A549 (cell line): ENCODE measurements at regions not wholly inside any gene's neighbourhood (a gene's known extent, or its start where the extent isn't known, plus 50 kb on each side); places are given as distances from the start of the nearest gene placed in this dataset.

ENCODE experiments used
- BHLHE40 ChIP-seq: IDR thresholded peaks from 2 replicates; pipeline ENCODE4 v1.6.1; 2012; ENCODE audit warnings: low read depth, low read length, inconsistent platforms
- CHD2 ChIP-seq: fragments of 150-350 bp; IDR thresholded peaks from 2 replicates; pipeline ENCODE4 v1.6.1; 2014; ENCODE audit warnings: low read length; ENCODE audit not compliant: partially characterized antibody
- CHD4 ChIP-seq: fragments of 200-600 bp; sonication (generic); IDR thresholded peaks from 2 replicates; pipeline ENCODE4 v1.6.1; 2016; ENCODE audit warnings: antibody characterized with exemption, mild to moderate bottlenecking, borderline replicate concordance
- HOXA7 ChIP-seq: fragments of 250-450 bp; sonication (Bioruptor Pico); IDR thresholded peaks from 2 replicates; pipeline ENCODE4 v1.5.0; 2020; ENCODE audit warnings: mild to moderate bottlenecking, moderate library complexity
- MAFK ChIP-seq: fragments of 450-650 bp; IDR thresholded peaks from 2 replicates; pipeline ENCODE4 v1.6.1; 2014; ENCODE audit not compliant: partially characterized antibody
- POLR2A ChIP-seq: IDR thresholded peaks from 2 replicates; pipeline ENCODE4 v1.6.1; 2012; ENCODE audit warnings: mild to moderate bottlenecking, low read length
- RFX5 ChIP-seq: fragments of 450-650 bp; IDR thresholded peaks from 2 replicates; pipeline ENCODE4 v1.7.1; 2014; ENCODE audit warnings: antibody characterized with exemption, mild to moderate bottlenecking, moderate library complexity
- SMC3 ChIP-seq: fragments of >200 bp; sonication (Bioruptor Twin); formaldehyde crosslinking; IDR thresholded peaks from 3 replicates; pipeline ENCODE4 v1.6.1; 2018; ENCODE audit warnings: inconsistent platforms
- ZFP36 ChIP-seq: fragments of 450-650 bp; IDR thresholded peaks from 2 replicates; pipeline ENCODE4 v1.6.1; 2014; ENCODE audit warnings: borderline replicate concordance; ENCODE audit not compliant: partially characterized antibody
- TF ChIP-seq, protein P1 (sequence below): fragments of 200-600 bp; sonication (generic); IDR thresholded peaks from 2 replicates; pipeline ENCODE4 v1.6.1; 2016; ENCODE audit warnings: antibody characterized with exemption, mild to moderate bottlenecking, moderate library complexity
- TF ChIP-seq, protein P2 (sequence below): fragments of >200 bp; sonication (Bioruptor Twin); formaldehyde crosslinking; IDR thresholded peaks from 3 replicates; pipeline ENCODE4 v1.5.1; 2016
- TF ChIP-seq, protein P3 (sequence below): fragments of 450-650 bp; IDR thresholded peaks from 2 replicates; pipeline ENCODE4 v1.6.1; 2014; ENCODE audit warnings: antibody characterized with exemption

DNA sequence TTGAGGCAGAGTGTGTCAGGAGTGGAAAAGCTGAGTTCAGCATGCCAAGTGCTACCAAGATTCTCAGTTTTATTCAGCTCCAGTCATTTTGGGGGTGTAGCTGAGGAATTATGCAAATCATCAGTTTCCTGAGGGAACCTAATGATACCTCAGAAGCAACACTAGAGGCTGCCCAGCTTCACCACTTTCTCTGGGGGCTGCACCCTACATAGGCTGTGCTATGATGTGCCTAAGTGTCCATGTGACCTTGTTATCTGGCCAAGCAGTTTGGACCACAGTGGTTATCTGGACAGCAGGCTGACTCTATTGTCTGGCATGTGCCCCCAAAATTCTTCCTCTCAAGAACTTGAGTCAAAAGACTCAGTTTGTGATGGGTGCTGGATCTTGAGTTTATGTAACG lies 374.6 kb upstream of the SYNCRIP start:
- TF ChIP-seq HOXA7 (CRISPR knock-in tag): no peak
- TF ChIP-seq POLR2A: no peak
- TF ChIP-seq CHD4: no peak
- TF ChIP-seq MAFK: no peak
- TF ChIP-seq CHD2: no peak
- TF ChIP-seq, protein P1, sequence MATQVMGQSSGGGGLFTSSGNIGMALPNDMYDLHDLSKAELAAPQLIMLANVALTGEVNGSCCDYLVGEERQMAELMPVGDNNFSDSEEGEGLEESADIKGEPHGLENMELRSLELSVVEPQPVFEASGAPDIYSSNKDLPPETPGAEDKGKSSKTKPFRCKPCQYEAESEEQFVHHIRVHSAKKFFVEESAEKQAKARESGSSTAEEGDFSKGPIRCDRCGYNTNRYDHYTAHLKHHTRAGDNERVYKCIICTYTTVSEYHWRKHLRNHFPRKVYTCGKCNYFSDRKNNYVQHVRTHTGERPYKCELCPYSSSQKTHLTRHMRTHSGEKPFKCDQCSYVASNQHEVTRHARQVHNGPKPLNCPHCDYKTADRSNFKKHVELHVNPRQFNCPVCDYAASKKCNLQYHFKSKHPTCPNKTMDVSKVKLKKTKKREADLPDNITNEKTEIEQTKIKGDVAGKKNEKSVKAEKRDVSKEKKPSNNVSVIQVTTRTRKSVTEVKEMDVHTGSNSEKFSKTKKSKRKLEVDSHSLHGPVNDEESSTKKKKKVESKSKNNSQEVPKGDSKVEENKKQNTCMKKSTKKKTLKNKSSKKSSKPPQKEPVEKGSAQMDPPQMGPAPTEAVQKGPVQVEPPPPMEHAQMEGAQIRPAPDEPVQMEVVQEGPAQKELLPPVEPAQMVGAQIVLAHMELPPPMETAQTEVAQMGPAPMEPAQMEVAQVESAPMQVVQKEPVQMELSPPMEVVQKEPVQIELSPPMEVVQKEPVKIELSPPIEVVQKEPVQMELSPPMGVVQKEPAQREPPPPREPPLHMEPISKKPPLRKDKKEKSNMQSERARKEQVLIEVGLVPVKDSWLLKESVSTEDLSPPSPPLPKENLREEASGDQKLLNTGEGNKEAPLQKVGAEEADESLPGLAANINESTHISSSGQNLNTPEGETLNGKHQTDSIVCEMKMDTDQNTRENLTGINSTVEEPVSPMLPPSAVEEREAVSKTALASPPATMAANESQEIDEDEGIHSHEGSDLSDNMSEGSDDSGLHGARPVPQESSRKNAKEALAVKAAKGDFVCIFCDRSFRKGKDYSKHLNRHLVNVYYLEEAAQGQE: no peak
- no peak for TF ChIP-seq SMC3
- TF ChIP-seq, protein P2, sequence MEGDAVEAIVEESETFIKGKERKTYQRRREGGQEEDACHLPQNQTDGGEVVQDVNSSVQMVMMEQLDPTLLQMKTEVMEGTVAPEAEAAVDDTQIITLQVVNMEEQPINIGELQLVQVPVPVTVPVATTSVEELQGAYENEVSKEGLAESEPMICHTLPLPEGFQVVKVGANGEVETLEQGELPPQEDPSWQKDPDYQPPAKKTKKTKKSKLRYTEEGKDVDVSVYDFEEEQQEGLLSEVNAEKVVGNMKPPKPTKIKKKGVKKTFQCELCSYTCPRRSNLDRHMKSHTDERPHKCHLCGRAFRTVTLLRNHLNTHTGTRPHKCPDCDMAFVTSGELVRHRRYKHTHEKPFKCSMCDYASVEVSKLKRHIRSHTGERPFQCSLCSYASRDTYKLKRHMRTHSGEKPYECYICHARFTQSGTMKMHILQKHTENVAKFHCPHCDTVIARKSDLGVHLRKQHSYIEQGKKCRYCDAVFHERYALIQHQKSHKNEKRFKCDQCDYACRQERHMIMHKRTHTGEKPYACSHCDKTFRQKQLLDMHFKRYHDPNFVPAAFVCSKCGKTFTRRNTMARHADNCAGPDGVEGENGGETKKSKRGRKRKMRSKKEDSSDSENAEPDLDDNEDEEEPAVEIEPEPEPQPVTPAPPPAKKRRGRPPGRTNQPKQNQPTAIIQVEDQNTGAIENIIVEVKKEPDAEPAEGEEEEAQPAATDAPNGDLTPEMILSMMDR: no peak
- no peak for TF ChIP-seq BHLHE40
- no peak for TF ChIP-seq ZFP36
- no peak for TF ChIP-seq RFX5
- TF ChIP-seq, protein P3, sequence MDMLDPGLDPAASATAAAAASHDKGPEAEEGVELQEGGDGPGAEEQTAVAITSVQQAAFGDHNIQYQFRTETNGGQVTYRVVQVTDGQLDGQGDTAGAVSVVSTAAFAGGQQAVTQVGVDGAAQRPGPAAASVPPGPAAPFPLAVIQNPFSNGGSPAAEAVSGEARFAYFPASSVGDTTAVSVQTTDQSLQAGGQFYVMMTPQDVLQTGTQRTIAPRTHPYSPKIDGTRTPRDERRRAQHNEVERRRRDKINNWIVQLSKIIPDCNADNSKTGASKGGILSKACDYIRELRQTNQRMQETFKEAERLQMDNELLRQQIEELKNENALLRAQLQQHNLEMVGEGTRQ: no peak
